Limb (tissue), 2 donors: ENCODE measurements at regions not wholly inside any gene's neighbourhood (a gene's known extent, or its start where the extent isn't known, plus 50 kb on each side); places are given as distances from the start of the nearest gene placed in this dataset.
"Not testable (repeated sequence)": the region's sequence is repeated elsewhere in the genome, so short reads cannot be mapped to it uniquely, and the experiment has no call there.

ENCODE experiments used
- DNase-seq, 2 donors: peaks; one replicate each; pipeline ENCODE4 v3.0.0-alpha.2; 2016; ENCODE audit errors: extremely low spot score in 2 of 2

- no peak for DNase-seq
Measured at GRCh38 chr9:31253800-31254762, 1130.4 kb upstream of the ACO1 start.

DNA sequence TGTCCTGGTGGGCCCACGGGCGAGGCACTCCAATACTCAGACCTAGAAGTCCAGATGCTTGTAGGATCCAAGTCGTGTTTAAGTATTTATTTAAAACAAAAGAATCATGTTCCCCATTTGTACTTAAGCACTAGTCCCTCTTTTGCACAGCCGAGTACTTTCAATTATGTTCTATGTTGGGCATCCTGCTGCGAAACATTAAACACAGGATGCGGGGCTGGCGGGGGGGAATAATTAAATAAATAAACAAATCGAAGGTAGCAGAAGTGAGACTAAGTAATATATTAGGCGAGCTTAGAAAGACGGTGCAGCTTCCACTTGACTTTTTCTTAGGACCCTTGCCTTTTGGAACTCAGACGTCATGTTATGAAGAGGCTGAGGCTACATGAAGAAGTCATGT, 1129.2 kb upstream of the ACO1 start:
- no peak for DNase-seq

DNA sequence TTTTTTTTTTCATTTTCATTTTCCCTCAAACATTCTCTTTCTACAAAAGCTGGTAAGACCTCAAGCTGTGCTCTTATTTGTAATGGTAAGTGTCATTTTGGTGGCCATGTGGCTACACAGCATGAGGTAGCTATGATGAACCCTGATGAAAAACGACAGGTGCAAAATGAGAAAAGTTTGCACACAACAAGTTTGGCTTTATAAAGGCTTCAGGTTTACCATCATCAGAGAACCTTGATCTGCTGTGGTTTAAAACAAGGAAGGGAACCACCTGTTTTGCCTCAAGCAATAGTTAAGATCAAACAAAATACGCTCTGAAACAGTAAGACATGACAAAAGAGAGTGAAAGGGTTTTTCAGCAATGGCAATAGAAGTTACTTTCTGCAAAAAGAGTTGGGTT, 1124.6 kb upstream of the ACO1 start:
- DNase-seq = no peak

- no peak for DNase-seq
Measured at GRCh38 chr9:31272456-31273295, 1111.8 kb upstream of the ACO1 start.

GRCh38 chr9:31275419-31275818, 1109.0 kb upstream of the ACO1 start:
- DNase-seq = no peak

DNA sequence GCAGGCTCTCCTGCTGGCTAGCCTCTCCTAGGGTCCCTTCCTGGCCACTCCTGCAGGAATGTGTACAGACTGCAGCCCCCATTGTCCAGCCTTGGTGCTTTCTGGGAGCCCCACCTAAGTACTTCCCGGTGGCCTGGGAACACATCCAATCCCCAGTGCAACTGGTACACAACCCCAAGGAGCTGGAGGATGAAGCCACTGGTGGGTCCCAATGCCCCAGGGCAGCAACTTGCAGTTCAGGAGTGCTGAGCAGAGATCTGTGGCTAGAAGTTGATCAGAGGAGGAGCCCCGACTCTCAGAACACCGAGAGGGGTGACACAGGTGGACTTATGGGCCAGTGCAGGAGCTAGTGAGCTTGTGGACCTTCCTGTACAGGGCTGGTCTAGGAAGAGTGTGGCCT, 1093.7 kb upstream of the ACO1 start:
- no peak for DNase-seq

DNA sequence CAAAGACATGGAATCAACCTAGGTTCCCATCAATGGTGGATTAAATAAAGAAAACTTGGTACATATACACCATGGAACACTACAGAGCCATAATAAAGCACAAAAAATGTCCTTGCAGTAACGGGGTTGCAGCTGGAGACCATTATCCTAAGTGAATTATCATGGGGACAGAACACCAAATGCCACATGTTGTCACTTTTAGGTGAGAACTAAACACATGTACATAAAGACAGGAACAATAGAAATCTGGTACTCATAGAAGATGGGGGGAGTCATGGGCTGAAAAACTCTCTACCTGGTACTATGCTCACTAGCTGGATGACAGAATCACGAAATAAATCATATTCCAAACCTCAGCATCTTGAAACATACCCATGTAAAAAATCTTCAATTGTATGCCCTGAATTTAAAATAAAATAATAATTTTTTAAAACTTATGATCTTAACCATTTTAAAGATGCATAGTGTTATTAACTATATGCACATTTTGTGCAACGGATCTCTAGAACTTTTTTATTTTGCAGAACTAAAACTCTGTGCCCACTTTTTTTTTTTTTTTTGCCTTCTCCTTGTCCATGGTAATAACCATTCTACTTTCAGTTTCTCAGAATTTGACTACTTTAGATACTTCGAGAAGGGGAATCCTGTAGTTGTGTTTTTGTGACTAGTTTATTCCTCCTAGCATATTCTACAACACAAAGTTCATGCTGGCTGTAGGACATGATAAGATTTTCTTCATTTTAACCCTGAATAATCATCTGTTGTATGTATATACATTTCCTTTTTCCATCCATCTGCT, 1081.6 kb upstream of the ACO1 start:
- DNase-seq = no peak

- peak in 1 of 2 donors; percentile 3 for DNase-seq
Measured at GRCh38 chr9:31304576-31304975, 1079.9 kb upstream of the ACO1 start.

DNA sequence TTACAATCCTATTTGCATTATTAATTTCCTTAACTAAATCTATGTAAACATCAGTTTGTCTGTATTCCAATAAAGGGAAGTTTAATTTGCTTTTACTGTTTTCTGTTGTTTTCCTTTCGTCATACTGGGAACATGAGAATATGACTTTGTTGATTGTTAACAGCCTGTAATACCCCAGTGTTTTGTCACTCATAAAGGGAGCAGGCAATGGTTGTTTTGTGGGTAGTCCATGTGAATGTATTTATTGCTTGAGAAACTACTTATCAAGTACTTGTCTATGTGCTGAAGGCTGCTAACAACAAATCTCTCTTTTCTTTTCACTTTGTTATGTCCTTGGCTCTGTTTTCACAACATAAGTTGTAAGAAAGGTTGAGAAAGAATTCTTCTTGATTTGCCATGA, 1070.2 kb upstream of the ACO1 start:
- DNase-seq = no peak

DNA sequence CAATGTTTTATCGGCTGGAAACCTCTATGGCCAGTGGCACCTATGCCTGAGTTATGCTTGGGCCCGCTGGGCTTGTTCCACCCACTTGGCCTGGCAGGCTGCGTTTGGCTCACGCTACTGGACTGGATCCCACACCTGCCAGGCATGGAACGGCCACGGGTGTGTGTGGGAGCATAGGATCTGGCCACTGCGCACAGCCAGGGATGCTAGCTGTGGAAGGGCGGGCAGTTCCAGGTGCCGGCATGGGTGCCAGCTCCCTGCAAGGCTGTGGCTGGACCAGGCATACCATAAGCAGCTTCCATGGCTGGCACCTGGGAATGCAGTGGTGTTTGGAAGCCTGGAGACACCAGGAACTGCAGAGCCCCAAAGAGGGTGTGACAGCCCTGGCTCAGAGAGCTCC, 1063.9 kb upstream of the ACO1 start:
- no peak for DNase-seq

DNA sequence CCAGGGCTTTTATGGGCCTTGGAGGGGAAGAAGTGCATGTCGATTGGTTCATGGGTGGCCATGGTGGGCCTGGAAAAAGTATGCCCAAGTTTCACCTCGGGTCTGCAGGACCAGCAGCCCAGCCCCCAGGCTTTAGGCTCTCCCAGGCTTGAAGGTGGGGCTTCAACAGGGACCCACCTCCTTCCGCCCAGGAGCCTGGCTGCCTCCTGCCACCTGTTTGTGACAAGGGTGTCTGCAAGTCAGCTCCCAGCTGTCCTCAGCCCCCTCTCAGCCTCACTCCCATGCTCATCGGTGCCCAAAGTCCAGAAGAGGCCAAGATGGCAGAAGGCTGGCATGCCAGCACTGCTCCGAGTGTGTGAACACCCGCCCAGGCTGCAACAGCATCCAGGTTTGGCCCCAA, 1063.2 kb upstream of the ACO1 start:
- no peak for DNase-seq

- DNase-seq = no peak
Measured at GRCh38 chr9:31321686-31322085, 1062.8 kb upstream of the ACO1 start.

GRCh38 chr9:31323726-31324444, 1060.6 kb upstream of the ACO1 start:
- no peak for DNase-seq

DNA sequence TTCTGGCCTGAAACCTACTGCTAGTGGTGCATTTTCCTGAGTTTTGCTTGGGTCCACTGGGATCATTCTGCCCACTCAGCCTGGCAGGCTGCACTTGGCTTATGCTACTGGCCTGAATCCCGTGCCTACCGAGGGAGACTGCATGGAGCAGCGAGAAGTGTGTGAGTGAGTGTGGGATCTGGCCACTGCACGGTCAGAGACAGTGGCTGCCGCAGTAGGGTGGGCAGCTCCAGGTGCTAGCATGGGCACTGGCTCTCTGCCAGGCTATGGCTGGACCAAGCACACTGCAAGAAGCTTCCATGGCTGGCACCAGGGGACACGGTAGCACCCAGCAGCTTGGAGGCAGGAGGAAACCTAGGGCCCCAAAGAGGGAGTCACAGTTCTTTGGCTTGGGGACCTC, 1058.7 kb upstream of the ACO1 start:
- no peak for DNase-seq

DNA sequence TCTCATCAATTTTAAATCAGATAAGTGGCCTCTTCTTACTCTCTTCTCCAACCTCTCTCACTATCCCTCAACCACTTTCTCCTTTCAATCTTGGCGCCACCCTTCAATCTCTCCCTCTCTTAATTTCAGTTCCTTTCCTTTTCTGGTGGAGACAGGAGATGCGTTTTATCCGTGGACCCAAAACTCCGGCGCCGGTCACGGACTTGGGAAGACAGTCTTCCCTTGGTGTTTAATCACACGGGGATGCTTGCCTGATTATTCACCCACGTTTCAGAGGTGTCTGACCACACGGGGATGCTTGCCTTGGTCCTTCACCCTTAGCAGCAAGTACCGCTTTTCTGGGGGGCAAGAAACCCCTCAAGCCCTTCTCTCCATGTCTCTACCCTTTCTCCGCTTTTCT, 1057.6 kb upstream of the ACO1 start:
- DNase-seq = not testable (repeated sequence)

DNA sequence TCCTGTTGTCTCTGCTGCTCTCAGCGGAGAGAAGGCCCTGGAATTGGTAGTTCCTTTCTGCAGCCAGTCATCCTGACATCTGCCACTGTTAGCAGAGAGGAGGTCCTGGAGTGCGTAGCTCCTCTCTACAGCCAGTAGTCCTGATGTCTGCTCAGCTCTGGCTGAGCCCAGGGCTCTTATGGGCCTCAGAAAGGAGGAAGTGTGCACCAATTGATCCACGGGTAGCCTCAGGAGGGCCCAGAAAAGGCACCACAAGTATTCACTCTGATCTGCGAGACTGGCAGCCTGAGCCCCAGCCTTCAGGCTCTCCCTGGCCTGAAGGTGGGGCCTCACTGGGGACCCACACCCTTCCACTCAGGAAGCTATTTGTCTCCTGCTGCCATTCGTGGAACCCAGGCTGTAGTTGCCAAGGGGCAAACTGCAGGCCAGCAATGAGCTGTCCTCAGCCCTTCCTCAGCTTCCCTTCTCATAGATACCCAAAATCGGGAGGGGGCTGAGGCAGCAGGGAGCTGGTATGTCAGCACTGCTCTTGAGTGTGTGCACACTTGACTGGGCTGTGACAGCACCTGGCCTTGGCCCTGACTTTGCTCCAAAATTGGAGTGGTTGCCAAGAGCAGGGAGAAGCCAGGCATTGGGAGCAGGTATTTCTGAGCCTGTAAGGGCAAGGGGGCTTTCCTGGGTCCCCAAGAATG, 1049.5 kb upstream of the ACO1 start:
- no peak for DNase-seq

DNA sequence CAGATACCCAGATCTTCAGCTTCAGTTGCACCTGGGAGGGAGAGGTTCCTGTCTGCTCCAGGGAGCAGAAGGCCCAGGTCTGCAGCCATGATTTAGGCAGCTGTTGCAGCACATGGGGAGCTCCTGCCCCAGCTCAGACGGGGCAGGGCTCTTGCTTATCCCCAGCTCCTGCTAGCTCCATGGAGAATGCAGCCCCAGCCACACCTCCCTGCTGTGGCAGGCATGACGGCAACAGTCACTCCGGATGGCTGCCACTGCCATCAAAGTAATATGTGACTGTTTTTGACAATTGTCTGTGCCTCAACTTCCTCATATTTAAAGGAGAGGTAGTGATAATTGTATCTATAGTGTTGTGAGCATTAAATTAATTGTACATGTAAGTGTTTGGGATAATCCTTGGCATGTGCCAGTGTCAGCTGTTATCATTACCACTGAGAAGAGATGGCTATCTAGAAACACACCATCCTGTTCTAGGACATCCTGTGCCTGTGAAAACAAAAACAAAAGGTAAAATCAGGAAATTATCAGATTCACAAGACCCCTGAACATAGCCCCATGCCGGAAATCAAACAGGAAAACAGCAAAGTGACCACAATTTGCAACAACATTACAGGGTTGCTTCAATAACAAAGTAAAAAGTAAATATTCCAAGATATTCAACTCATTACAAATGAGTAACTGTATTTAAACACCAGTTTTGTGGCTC, 1048.8 kb upstream of the ACO1 start:
- DNase-seq = no peak

- DNase-seq = no peak
Measured at GRCh38 chr9:31336386-31336785, 1048.1 kb upstream of the ACO1 start.

GRCh38 chr9:31336841-31337240, 1047.6 kb upstream of the ACO1 start:
- no peak for DNase-seq
